Ovary (tissue), 3 donors: ENCODE measurements at regions not wholly inside any gene's neighbourhood (a gene's known extent, or its start where the extent isn't known, plus 50 kb on each side); places are given as distances from the start of the nearest gene placed in this dataset.

Experiments
- EP300 ChIP-seq: sonication (generic); formaldehyde crosslinking; IDR thresholded peaks from one replicate; pipeline ENCODE4 v1.6.1; 2017; ENCODE audit warnings: antibody characterized with exemption
- POLR2A ChIP-seq: fragments of 450-650 bp; IDR thresholded peaks from one replicate; pipeline ENCODE4 v1.6.1; 2017; ENCODE audit warnings: antibody characterized with exemption, mild to moderate bottlenecking, moderate library complexity
- TF ChIP-seq, protein P1 (sequence below), 3 donors: fragments of 450-650 bp in 2 of 3; fragments of 200-600 bp in 1 of 3; IDR thresholded peaks; one replicate each; pipeline versions ENCODE4 v1.5.1 to v1.8.0; 2016 to 2022; ENCODE audit warnings: antibody characterized with exemption in 3 of 3, mild to moderate bottlenecking in 1 of 3
- donor health status: DM: no; HTN: no; CAD: no.

DNA sequence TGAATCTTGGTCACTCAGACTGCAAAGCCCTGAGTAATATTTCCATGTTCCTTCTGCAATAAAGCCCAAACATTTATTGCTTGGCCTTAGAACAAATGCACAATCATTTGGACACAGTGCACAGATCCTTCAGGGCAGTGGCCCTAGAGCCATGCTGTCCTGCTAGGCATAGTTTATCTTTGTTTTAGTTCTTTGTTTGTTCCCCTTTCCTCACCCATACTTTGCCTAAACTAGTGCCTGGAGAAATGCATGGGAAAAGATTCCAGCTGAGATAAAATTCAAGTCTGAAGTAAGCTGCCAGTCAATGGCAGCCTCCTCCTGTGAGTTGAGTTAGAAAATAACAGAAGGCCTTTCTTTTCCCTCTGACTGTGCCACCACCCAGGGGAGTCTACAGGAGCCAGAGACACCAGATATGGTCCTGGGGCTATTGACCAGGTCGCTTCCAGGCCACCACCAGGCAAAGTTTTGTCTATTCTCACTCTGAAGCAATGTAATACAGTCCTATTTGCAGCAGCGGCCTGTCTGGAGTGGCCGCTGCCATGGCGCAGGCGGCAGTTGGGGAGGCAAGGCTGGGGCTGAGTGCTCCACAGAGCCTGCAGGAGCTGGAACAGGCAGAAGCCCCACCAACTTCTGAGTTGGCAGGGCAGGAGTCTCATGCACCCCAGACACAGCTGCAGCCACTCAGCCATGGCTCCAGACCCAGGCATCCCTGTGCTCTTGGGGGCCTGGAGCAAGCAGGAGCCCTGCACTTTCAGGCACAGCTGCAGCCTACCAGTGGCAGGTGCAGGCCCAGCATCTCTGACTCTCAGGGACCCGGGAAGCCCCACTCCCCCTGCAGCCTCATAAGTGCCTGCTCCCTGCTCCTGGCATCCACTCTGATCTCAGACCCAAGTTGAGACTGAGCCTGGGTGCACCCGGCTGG is 258.6 kb downstream of the GPATCH2 start:
- TF ChIP-seq, protein P1, sequence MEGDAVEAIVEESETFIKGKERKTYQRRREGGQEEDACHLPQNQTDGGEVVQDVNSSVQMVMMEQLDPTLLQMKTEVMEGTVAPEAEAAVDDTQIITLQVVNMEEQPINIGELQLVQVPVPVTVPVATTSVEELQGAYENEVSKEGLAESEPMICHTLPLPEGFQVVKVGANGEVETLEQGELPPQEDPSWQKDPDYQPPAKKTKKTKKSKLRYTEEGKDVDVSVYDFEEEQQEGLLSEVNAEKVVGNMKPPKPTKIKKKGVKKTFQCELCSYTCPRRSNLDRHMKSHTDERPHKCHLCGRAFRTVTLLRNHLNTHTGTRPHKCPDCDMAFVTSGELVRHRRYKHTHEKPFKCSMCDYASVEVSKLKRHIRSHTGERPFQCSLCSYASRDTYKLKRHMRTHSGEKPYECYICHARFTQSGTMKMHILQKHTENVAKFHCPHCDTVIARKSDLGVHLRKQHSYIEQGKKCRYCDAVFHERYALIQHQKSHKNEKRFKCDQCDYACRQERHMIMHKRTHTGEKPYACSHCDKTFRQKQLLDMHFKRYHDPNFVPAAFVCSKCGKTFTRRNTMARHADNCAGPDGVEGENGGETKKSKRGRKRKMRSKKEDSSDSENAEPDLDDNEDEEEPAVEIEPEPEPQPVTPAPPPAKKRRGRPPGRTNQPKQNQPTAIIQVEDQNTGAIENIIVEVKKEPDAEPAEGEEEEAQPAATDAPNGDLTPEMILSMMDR (IDR thresholded peaks at IDR 0.05), result no peak
- TF ChIP-seq EP300, result no peak
- TF ChIP-seq POLR2A, result no peak
